WTC11 (cell line): ENCODE measurements at regions not wholly inside any gene's neighbourhood (a gene's known extent, or its start where the extent isn't known, plus 50 kb on each side); places are given as distances from the start of the nearest gene placed in this dataset.
A peak's percentile ranks its signal among the peaks of the same experiment; 100 is the strongest.
"Not testable (repeated sequence)": the region's sequence is repeated elsewhere in the genome, so short reads cannot be mapped to it uniquely, and the experiment has no call there.

Experiments used
- ATAC-seq: fragments of 200-7000 bp; cut with Tn5 transposase; 2 replicates; pipeline ENCODE4 v1.10.0; 2021; ENCODE audit warnings: mild to moderate bottlenecking, moderate library complexity
- CTCF ChIA-PET: fragments of 300-600 bp; sonication (Branson Sonifier 250); formaldehyde crosslinking; loops from one replicate; lab custom pipeline; 2021; ENCODE audit warnings: antibody characterized with exemption; lab: Charles Lee
- POLR2A ChIA-PET: fragments of 350-600 bp; sonication (Branson Sonifier 250); formaldehyde crosslinking; loops from one replicate; lab custom pipeline; 2021; ENCODE audit warnings: antibody characterized with exemption; lab: Charles Lee
- DNase-seq: peaks from one replicate; pipeline ENCODE4 v3.0.0; 2021; ENCODE audit warnings: low spot score
- H3K27ac Mint-ChIP-seq: 2 replicates; pipeline ENCODE4 v1.8.0; 2021; ENCODE audit warnings: mixed read lengths
- H3K27me3 Mint-ChIP-seq: 2 replicates; pipeline ENCODE4 v1.8.0; 2021; ENCODE audit warnings: low read depth, mild to moderate bottlenecking, moderate library complexity, mixed read lengths
- H3K36me3 Mint-ChIP-seq: 2 replicates; pipeline ENCODE4 v1.8.0; 2021; ENCODE audit warnings: mixed read lengths
- H3K4me1 Mint-ChIP-seq: 2 replicates; pipeline ENCODE4 v1.8.0; 2022; ENCODE audit warnings: mixed read lengths
- H3K4me3 Mint-ChIP-seq: 2 replicates; pipeline ENCODE4 v1.8.0; 2021; ENCODE audit warnings: mild to moderate bottlenecking, moderate library complexity, mixed read lengths
- H3K9me3 Mint-ChIP-seq: 2 replicates; pipeline ENCODE4 v1.8.0; 2021; ENCODE audit warnings: mixed read lengths
- FOXK1 ChIP-seq: sonication (generic); formaldehyde crosslinking; IDR thresholded peaks from 2 replicates; pipeline ENCODE4 v1.8.0; 2022; ENCODE audit warnings: mild to moderate bottlenecking, moderate library complexity, missing genetic modification reagents
- HMGA2 ChIP-seq: fragments of 250-450 bp; sonication (Bioruptor Pico); IDR thresholded peaks from 2 replicates; pipeline ENCODE4 v1.4.0; 2021; ENCODE audit warnings: mild to moderate bottlenecking, moderate library complexity
- IRF2 ChIP-seq: sonication (generic); formaldehyde crosslinking; IDR thresholded peaks from 2 replicates; pipeline ENCODE4 v1.8.0; 2022; ENCODE audit warnings: low read depth, missing genetic modification reagents, borderline replicate concordance
- MYBL2 ChIP-seq: sonication (generic); formaldehyde crosslinking; IDR thresholded peaks from 2 replicates; pipeline ENCODE4 v1.8.1; 2023; ENCODE audit warnings: mild to moderate bottlenecking, moderate library complexity, missing genetic modification reagents
- NR3C1 ChIP-seq: sonication (generic); formaldehyde crosslinking; conservative IDR thresholded peaks from 2 replicates; pipeline ENCODE4 v1.8.1; 2023; ENCODE audit warnings: low read depth, mild to moderate bottlenecking, missing genetic modification reagents
- OVOL2 ChIP-seq: fragments of 250-450 bp; sonication (Bioruptor Pico); IDR thresholded peaks from 2 replicates; pipeline ENCODE4 v1.9.0; 2021; ENCODE audit warnings: mild to moderate bottlenecking, borderline replicate concordance
- SMAD4 ChIP-seq: sonication (generic); formaldehyde crosslinking; IDR thresholded peaks from 2 replicates; pipeline ENCODE4 v1.8.0; 2022; ENCODE audit warnings: mild to moderate bottlenecking, missing genetic modification reagents
- TEAD1 ChIP-seq: sonication (generic); formaldehyde crosslinking; IDR thresholded peaks from 2 replicates; pipeline ENCODE4 v1.8.0; 2022; ENCODE audit warnings: mild to moderate bottlenecking, missing genetic modification reagents
- ZNF263 ChIP-seq: sonication (generic); formaldehyde crosslinking; IDR thresholded peaks from 2 replicates; pipeline ENCODE4 v1.8.1; 2022; ENCODE audit warnings: low read depth, mild to moderate bottlenecking, moderate library complexity, missing genetic modification reagents
- TF ChIP-seq, protein P1 (sequence below): sonication (generic); formaldehyde crosslinking; IDR thresholded peaks from 2 replicates; pipeline ENCODE4 v1.8.1; 2022; ENCODE audit warnings: missing genetic modification reagents, borderline replicate concordance
- TF ChIP-seq, protein P2 (sequence below): fragments of 200-600 bp; IDR thresholded peaks from 2 replicates; pipeline ENCODE4 v1.8.0; 2022; ENCODE audit warnings: antibody characterized with exemption
- TF ChIP-seq, protein P3 (sequence below): sonication (generic); formaldehyde crosslinking; IDR thresholded peaks from 2 replicates; pipeline ENCODE4 v1.8.0; 2023; ENCODE audit warnings: missing genetic modification reagents, mild to moderate bottlenecking, borderline replicate concordance
- TF ChIP-seq, protein P4 (sequence below): sonication (generic); formaldehyde crosslinking; IDR thresholded peaks from 2 replicates; pipeline ENCODE4 v1.8.1; 2023; ENCODE audit warnings: mild to moderate bottlenecking, missing genetic modification reagents
- TF ChIP-seq, protein P5 (sequence below): sonication (generic); formaldehyde crosslinking; IDR thresholded peaks from 2 replicates; pipeline ENCODE4 v1.8.1; 2022; ENCODE audit warnings: mild to moderate bottlenecking, missing genetic modification reagents, moderate library complexity, borderline replicate concordance

DNA sequence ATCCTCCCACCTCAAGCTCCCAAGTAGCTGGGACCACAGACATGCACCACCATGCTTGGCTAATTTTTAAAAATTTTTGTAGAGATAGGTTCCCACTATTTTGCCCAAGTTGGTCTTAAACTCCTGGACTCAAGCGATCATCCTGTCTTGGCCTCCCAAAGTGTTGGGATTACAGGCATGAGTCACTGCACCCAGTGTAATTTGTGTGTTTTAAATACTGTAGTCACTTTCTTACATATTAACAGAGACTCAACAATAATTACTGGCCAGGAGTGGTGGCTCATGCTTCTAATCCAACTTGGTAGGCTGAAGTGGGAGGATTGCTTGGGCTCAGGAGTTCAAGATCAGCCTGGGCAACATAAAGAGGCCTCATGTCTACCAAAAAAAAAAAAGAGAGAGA lies 293.0 kb downstream of the RDH14 start:
- CTCF ChIA-PET = interaction anchor here (1.0 kb wide), 1 partner anchor 89 kb away, joined by 3 read pairs; no protein-coding TSS in a partner anchor

DNA sequence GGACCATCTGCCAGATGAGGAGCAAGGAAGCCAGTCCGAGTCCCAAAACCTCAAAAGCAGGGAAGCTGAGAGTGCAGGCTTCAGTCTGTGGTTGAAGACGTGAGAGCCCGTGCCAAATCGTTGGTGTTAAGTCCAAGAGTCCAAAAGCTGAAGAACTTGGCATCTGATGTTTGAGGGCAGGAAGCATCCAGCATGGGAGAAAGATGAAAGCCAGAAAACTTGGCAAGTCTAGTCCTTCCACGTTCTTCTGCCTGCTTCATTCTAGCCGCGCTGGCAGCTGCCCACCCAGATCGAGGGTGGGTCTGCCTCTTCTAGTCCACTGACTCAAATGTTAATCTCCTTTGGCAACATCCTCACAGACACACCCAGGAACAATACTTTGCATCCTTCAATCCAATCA lies 293.8 kb downstream of the RDH14 start:
- H3K27me3 Mint-ChIP-seq, POLR2A ChIA-PET, H3K4me3 Mint-ChIP-seq, H3K4me1 Mint-ChIP-seq, DNase-seq, ATAC-seq, H3K27ac Mint-ChIP-seq, H3K36me3 Mint-ChIP-seq: not testable (repeated sequence)
- peaks cover 11% of the 10 kb centered on the region for H3K9me3 Mint-ChIP-seq
- CTCF ChIA-PET = interaction anchor here (0.5 kb wide), 1 partner anchor 37 kb away, joined by 4 read pairs; no protein-coding TSS in a partner anchor

More for the DNA sequence above, 293.0 kb downstream of the RDH14 start:
- Mint-ChIP-seq H3K9me3 (peaks cover 11% of the 10 kb centered on the region), H3K27ac (no peak overlapping the region), H3K4me1 (no peaks in the 10 kb centered on the region), H3K27me3 (no peaks in the 10 kb centered on the region), H3K4me3 (no peak overlapping the region), H3K36me3 (no peaks in the 10 kb centered on the region)
- POLR2A ChIA-PET = interaction anchor here (0.7 kb wide), 1 partner anchor 104 kb away, joined by 3 read pairs; no protein-coding TSS in a partner anchor
- ATAC-seq = no peak
- TF ChIP-seq, protein P1, sequence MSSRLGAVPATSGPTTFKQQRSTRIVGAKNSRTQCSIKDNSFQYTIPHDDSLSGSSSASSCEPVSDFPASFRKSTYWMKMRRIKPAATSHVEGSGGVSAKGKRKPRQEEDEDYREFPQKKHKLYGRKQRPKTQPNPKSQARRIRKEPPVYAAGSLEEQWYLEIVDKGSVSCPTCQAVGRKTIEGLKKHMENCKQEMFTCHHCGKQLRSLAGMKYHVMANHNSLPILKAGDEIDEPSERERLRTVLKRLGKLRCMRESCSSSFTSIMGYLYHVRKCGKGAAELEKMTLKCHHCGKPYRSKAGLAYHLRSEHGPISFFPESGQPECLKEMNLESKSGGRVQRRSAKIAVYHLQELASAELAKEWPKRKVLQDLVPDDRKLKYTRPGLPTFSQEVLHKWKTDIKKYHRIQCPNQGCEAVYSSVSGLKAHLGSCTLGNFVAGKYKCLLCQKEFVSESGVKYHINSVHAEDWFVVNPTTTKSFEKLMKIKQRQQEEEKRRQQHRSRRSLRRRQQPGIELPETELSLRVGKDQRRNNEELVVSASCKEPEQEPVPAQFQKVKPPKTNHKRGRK (CRISPR knock-in tag) = no peak
- no peak for DNase-seq

DNA sequence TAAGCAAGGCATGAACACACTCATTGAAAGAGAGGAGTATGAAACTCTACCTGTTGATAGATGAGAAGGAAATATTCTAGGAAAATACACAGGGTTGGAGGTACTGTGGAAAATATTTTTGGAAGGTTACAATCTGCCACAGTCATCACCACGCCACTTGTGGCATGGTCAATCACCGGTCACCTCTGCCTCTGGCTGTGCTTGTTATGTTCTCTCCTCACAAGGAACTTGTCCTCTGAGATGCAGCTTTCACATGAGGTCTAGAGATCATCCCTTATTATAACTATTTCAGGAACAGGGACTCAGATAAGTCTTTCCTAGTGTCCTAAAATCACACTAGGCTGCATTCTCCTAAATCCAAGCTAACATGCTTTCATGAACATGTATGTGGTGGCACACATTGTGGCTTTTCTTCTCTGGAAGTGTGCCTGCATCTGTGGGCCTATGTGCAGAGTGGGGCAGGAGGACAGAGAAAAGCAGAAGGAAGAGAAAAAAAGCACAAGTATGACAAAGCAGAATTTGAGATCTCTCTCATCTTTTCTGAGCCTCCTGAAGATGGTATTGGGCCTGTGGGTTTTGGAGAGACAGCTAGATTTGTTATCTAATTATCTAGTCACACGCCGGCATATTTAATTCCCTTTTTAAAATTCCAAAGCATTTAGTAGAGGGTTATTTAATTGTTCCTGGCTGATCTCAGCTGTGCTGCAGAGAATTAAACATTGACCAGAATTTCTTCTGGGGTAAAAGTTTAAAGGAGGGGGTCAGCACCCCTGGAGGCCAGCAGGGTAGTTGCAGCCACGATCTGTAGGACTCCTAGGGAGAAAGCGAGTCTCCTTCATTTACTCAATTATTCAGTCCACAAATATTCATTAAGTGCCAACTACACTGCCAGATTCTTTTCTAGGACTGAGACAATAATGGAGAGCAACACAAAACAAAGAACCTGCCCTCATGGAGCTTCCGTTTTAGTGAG lies 294.6 kb downstream of the RDH14 start:
- no peak for DNase-seq
- H3K4me1 Mint-ChIP-seq = no peaks in the 10 kb centered on the region
- ATAC-seq = peak; percentile 95
- no peaks in the 10 kb centered on the region for H3K36me3 Mint-ChIP-seq
- CTCF ChIA-PET = interaction anchor here (0.5 kb wide), 1 partner anchor 36 kb away, joined by 4 read pairs; no protein-coding TSS in a partner anchor
- TF ChIP-seq, protein P2, sequence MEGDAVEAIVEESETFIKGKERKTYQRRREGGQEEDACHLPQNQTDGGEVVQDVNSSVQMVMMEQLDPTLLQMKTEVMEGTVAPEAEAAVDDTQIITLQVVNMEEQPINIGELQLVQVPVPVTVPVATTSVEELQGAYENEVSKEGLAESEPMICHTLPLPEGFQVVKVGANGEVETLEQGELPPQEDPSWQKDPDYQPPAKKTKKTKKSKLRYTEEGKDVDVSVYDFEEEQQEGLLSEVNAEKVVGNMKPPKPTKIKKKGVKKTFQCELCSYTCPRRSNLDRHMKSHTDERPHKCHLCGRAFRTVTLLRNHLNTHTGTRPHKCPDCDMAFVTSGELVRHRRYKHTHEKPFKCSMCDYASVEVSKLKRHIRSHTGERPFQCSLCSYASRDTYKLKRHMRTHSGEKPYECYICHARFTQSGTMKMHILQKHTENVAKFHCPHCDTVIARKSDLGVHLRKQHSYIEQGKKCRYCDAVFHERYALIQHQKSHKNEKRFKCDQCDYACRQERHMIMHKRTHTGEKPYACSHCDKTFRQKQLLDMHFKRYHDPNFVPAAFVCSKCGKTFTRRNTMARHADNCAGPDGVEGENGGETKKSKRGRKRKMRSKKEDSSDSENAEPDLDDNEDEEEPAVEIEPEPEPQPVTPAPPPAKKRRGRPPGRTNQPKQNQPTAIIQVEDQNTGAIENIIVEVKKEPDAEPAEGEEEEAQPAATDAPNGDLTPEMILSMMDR = peak; percentile 37
- TF ChIP-seq NR3C1 (CRISPR knock-in tag) (no peak), OVOL2 (no peak)
- TF ChIP-seq, all 79 proteins: peak for 1
- Mint-ChIP-seq H3K27me3 (no peaks in the 10 kb centered on the region), H3K27ac (no peak overlapping the region), H3K9me3 (peaks cover 8% of the 10 kb centered on the region), H3K4me3 (no peak overlapping the region)
- POLR2A ChIA-PET = no interaction called here

DNA sequence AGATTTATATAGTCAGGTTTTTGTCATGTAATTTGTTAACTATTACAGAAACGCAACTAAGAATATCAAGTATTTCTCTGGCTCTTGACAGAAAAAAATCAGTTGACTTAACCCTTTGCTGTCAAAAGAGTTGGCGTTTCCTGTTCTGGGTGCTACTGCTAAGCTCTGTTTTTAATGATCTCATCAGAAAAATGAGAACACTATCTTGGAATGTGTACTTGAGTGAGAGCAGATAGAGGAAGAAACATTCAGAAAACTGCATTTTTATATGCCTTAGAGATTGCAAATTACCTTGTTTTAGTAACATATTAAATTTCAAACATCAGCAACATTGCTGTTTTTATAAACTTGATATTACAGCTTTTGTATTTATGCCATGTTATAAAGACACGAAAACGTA lies 297.9 kb downstream of the RDH14 start:
- ChIA-PET POLR2A (no interaction called here), CTCF (no interaction called here)
- Mint-ChIP-seq H3K4me1 (no peaks in the 10 kb centered on the region), H3K4me3 (no peak overlapping the region), H3K27me3 (no peaks in the 10 kb centered on the region), H3K36me3 (no peaks in the 10 kb centered on the region), H3K27ac (no peak overlapping the region), H3K9me3 (peaks cover 2% of the 10 kb centered on the region; the same call in 1 of the 2 replicates)
- ATAC-seq = no peak
- DNase-seq = no peak
- TF ChIP-seq TEAD1 (no peak), ZNF263 (CRISPR knock-in tag) (no peak), FOXK1 (no peak), HMGA2 (no peak), NR3C1 (CRISPR knock-in tag) (no peak), MYBL2 (CRISPR knock-in tag) (no peak), SMAD4 (CRISPR knock-in tag) (no peak), IRF2 (CRISPR knock-in tag) (no peak)
- TF ChIP-seq, protein P3, sequence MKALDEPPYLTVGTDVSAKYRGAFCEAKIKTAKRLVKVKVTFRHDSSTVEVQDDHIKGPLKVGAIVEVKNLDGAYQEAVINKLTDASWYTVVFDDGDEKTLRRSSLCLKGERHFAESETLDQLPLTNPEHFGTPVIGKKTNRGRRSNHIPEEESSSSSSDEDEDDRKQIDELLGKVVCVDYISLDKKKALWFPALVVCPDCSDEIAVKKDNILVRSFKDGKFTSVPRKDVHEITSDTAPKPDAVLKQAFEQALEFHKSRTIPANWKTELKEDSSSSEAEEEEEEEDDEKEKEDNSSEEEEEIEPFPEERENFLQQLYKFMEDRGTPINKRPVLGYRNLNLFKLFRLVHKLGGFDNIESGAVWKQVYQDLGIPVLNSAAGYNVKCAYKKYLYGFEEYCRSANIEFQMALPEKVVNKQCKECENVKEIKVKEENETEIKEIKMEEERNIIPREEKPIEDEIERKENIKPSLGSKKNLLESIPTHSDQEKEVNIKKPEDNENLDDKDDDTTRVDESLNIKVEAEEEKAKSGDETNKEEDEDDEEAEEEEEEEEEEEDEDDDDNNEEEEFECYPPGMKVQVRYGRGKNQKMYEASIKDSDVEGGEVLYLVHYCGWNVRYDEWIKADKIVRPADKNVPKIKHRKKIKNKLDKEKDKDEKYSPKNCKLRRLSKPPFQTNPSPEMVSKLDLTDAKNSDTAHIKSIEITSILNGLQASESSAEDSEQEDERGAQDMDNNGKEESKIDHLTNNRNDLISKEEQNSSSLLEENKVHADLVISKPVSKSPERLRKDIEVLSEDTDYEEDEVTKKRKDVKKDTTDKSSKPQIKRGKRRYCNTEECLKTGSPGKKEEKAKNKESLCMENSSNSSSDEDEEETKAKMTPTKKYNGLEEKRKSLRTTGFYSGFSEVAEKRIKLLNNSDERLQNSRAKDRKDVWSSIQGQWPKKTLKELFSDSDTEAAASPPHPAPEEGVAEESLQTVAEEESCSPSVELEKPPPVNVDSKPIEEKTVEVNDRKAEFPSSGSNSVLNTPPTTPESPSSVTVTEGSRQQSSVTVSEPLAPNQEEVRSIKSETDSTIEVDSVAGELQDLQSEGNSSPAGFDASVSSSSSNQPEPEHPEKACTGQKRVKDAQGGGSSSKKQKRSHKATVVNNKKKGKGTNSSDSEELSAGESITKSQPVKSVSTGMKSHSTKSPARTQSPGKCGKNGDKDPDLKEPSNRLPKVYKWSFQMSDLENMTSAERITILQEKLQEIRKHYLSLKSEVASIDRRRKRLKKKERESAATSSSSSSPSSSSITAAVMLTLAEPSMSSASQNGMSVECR (CRISPR knock-in tag) = no peak
- TF ChIP-seq, protein P4, sequence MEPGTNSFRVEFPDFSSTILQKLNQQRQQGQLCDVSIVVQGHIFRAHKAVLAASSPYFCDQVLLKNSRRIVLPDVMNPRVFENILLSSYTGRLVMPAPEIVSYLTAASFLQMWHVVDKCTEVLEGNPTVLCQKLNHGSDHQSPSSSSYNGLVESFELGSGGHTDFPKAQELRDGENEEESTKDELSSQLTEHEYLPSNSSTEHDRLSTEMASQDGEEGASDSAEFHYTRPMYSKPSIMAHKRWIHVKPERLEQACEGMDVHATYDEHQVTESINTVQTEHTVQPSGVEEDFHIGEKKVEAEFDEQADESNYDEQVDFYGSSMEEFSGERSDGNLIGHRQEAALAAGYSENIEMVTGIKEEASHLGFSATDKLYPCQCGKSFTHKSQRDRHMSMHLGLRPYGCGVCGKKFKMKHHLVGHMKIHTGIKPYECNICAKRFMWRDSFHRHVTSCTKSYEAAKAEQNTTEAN (CRISPR knock-in tag) = no peak
- TF ChIP-seq, protein P5, sequence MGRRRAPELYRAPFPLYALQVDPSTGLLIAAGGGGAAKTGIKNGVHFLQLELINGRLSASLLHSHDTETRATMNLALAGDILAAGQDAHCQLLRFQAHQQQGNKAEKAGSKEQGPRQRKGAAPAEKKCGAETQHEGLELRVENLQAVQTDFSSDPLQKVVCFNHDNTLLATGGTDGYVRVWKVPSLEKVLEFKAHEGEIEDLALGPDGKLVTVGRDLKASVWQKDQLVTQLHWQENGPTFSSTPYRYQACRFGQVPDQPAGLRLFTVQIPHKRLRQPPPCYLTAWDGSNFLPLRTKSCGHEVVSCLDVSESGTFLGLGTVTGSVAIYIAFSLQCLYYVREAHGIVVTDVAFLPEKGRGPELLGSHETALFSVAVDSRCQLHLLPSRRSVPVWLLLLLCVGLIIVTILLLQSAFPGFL = no peak
